ENCODE measurements at regions not wholly inside any gene's neighbourhood (a gene's known extent, or its start where the extent isn't known, plus 50 kb on each side); places are given as distances from the start of the nearest gene placed in this dataset.

- TF ChIP-seq EZH2 (optimal IDR thresholded peaks at IDR 0.05; ENCODE audit: low read depth, low read length) = no peak
- TF ChIP-seq EZH2phosphoT487 (IDR thresholded peaks at IDR 0.05; ENCODE audit: low read length) = no peak
- TF ChIP-seq, protein P1, sequence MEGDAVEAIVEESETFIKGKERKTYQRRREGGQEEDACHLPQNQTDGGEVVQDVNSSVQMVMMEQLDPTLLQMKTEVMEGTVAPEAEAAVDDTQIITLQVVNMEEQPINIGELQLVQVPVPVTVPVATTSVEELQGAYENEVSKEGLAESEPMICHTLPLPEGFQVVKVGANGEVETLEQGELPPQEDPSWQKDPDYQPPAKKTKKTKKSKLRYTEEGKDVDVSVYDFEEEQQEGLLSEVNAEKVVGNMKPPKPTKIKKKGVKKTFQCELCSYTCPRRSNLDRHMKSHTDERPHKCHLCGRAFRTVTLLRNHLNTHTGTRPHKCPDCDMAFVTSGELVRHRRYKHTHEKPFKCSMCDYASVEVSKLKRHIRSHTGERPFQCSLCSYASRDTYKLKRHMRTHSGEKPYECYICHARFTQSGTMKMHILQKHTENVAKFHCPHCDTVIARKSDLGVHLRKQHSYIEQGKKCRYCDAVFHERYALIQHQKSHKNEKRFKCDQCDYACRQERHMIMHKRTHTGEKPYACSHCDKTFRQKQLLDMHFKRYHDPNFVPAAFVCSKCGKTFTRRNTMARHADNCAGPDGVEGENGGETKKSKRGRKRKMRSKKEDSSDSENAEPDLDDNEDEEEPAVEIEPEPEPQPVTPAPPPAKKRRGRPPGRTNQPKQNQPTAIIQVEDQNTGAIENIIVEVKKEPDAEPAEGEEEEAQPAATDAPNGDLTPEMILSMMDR (IDR thresholded peaks at IDR 0.05; ENCODE audit: low read length) = no peak
- no peaks in the 10 kb centered on the region for H3K9me3 ChIP-seq (replicated peaks; ENCODE audit: insufficient read depth, low read length)
- no peaks in the 10 kb centered on the region for H4K20me1 ChIP-seq (ENCODE audit: insufficient read depth, low read length)
- H3K27ac ChIP-seq (ENCODE audit: low read length) = no peak overlapping the region
- no peaks in the 10 kb centered on the region for H3K4me1 ChIP-seq (ENCODE audit: low read length)
- H3K9me2 ChIP-seq (replicated peaks; ENCODE audit: insufficient read depth, low read length) = no peaks in the 10 kb centered on the region
- no peaks in the 10 kb centered on the region for H3K36me3 ChIP-seq (replicated peaks; ENCODE audit: insufficient read depth, low read length)
- no peaks in the 10 kb centered on the region for H3K79me2 ChIP-seq (ENCODE audit: low read length)
- DNase-seq = no peak
- H3K9ac ChIP-seq (ENCODE audit: low read length) = no peak overlapping the region
- H3F3A ChIP-seq (ENCODE audit: insufficient read depth, low read length) = no peaks in the 10 kb centered on the region
- H3K4me3 ChIP-seq (ENCODE audit: low read length) = no peak overlapping the region
- H3K4me2 ChIP-seq (ENCODE audit: low read depth, low read length) = no peak overlapping the region
- no peaks in the 10 kb centered on the region for H3K27me3 ChIP-seq (replicated peaks; ENCODE audit: insufficient read depth, low read length)
- no peak overlapping the region for H2AFZ ChIP-seq (ENCODE audit: low read length)
Measured at GRCh38 chr6:97548354-97548753, 265.3 kb upstream of the MMS22L start.

DNA sequence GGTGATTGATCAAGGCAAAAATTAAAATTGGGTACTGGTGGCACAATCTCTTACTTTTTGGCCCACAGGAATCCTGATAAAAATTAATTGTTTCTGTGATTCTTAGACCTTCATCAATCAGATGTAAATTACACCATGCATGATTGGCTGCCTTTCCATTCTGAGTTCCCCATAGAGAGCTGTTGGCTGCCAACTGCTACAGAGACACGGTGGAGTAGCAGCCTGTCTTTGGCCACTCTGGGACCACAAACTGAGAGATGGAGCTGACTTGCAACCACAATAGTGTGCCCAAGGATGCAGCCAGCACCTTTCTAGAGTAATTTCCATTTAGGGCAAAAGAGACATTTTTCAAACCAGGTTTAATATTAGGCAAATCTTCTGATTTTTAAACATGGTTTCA is 274.3 kb upstream of the MMS22L start:
- H2AFZ ChIP-seq (ENCODE audit: low read length) = no peak overlapping the region
- no peaks in the 10 kb centered on the region for H3F3A ChIP-seq (ENCODE audit: insufficient read depth, low read length)
- no peaks in the 10 kb centered on the region for H3K4me1 ChIP-seq (ENCODE audit: low read length)
- no peak overlapping the region for H3K4me2 ChIP-seq (ENCODE audit: low read depth, low read length)
- no peak for DNase-seq
- no peak overlapping the region for H3K27ac ChIP-seq (ENCODE audit: low read length)
- H3K4me3 ChIP-seq (ENCODE audit: low read length) = no peak overlapping the region
- H3K27me3 ChIP-seq (replicated peaks; ENCODE audit: insufficient read depth, low read length) = no peaks in the 10 kb centered on the region
- no peaks in the 10 kb centered on the region for H3K36me3 ChIP-seq (replicated peaks; ENCODE audit: insufficient read depth, low read length)
- H3K9ac ChIP-seq (ENCODE audit: low read length) = no peak overlapping the region
- no peaks in the 10 kb centered on the region for H3K79me2 ChIP-seq (ENCODE audit: low read length)
- H4K20me1 ChIP-seq (ENCODE audit: insufficient read depth, low read length) = no peaks in the 10 kb centered on the region
- TF ChIP-seq EZH2phosphoT487 (IDR thresholded peaks at IDR 0.05; ENCODE audit: low read length) = no peak
- no peak for TF ChIP-seq EZH2 (optimal IDR thresholded peaks at IDR 0.05; ENCODE audit: low read depth, low read length)
- TF ChIP-seq, protein P1 (IDR thresholded peaks at IDR 0.05; ENCODE audit: low read length) = no peak
- no peaks in the 10 kb centered on the region for H3K9me2 ChIP-seq (replicated peaks; ENCODE audit: insufficient read depth, low read length)
- H3K9me3 ChIP-seq (replicated peaks; ENCODE audit: insufficient read depth, low read length) = no peaks in the 10 kb centered on the region

DNA sequence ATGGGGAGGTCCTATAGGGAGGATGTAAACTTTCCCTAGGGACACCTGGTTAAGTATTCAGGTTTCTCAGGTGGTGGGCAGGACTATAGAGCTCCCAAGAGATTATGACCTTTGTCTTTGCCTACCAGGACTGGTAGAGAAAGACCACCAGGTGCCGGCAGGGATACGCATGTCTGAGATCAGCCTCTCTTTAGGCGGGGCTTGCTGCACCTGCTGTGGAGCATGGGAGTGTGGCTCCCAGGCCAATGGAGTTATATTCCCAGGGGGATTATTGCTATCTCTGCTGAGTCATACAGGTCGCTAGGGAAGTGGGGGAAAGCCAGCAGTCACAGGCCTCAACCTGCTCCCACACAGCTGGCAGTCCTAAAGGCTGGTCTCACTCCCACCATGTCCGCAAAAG is 280.5 kb upstream of the MMS22L start:
- Histone ChIP-seq H3K27ac (ENCODE audit: low read length) (no peak overlapping the region), H3F3A (ENCODE audit: insufficient read depth, low read length) (no peaks in the 10 kb centered on the region), H3K36me3 (replicated peaks; ENCODE audit: insufficient read depth, low read length) (no peaks in the 10 kb centered on the region), H3K4me1 (ENCODE audit: low read length) (no peaks in the 10 kb centered on the region), H4K20me1 (ENCODE audit: insufficient read depth, low read length) (no peaks in the 10 kb centered on the region), H3K4me2 (ENCODE audit: low read depth, low read length) (no peak overlapping the region), H3K27me3 (replicated peaks; ENCODE audit: insufficient read depth, low read length) (no peaks in the 10 kb centered on the region), H3K4me3 (ENCODE audit: low read length) (no peak overlapping the region), H3K9me3 (replicated peaks; ENCODE audit: insufficient read depth, low read length) (no peaks in the 10 kb centered on the region), H3K9me2 (replicated peaks; ENCODE audit: insufficient read depth, low read length) (no peaks in the 10 kb centered on the region), H3K9ac (ENCODE audit: low read length) (no peak overlapping the region), H3K79me2 (ENCODE audit: low read length) (no peaks in the 10 kb centered on the region), H2AFZ (ENCODE audit: low read length) (no peak overlapping the region)
- no peak for DNase-seq
- TF ChIP-seq EZH2phosphoT487 (IDR thresholded peaks at IDR 0.05; ENCODE audit: low read length) (no peak), EZH2 (optimal IDR thresholded peaks at IDR 0.05; ENCODE audit: low read depth, low read length) (no peak)
- TF ChIP-seq, protein P1 (IDR thresholded peaks at IDR 0.05; ENCODE audit: low read length) = no peak

All from MM.1S (cell line).